ENCODE measurements at regions not wholly inside any gene's neighbourhood (a gene's known extent, or its start where the extent isn't known, plus 50 kb on each side); places are given as distances from the start of the nearest gene placed in this dataset.
"Not testable (repeated sequence)": the region's sequence is repeated elsewhere in the genome, so short reads cannot be mapped to it uniquely, and the experiment has no call there.

GRCh38 chr18:39444957-39445356, 1879.4 kb upstream of the CELF4 start:
- not testable (repeated sequence) for TF ChIP-seq CTCF (IDR thresholded peaks at IDR 0.05; ENCODE audit: low read depth, low read length, missing input control); SP1 (IDR thresholded peaks at IDR 0.05); GABPA (IDR thresholded peaks at IDR 0.05 in 1 of 2, conservative IDR thresholded peaks at IDR 0.05 in 1 of 2); NR2F2 (IDR thresholded peaks at IDR 0.05)

Data from liver (tissue), 3 donors.